ENCODE measurements at regions not wholly inside any gene's neighbourhood (a gene's known extent, or its start where the extent isn't known, plus 50 kb on each side); places are given as distances from the start of the nearest gene placed in this dataset.

- WGBS, 5 donors, result 81 to 93% (median 89%) methylated on average over 5 of the region's 5 CpGs
- Histone ChIP-seq H3K27me3 (no peaks in the 10 kb centered on the region), H3K4me1 (peaks cover 0 to 14% (median 0%) of the 10 kb centered on the region in 4 donors), H3K36me3 (no peaks in the 10 kb centered on the region), H3K9me3 (no peaks in the 10 kb centered on the region), H3K4me3 (no peak overlapping the region), H3K27ac (no peak overlapping the region)
- intact Hi-C loops (cut with DNase I; ENCODE audit: low total_unique reads), result no loop called here
- no peak for DNase-seq
- no peak for TF ChIP-seq CTCF (IDR thresholded peaks at IDR 0.05)
- no peak for TF ChIP-seq EP300 (IDR thresholded peaks at IDR 0.05)
- TF ChIP-seq POLR2A (IDR thresholded peaks at IDR 0.05), result no peak
- no peak for TF ChIP-seq POLR2AphosphoS5 (IDR thresholded peaks at IDR 0.05)
Measured at GRCh38 chr5:88937406-88937805, 54.4 kb upstream of the MEF2C start.

GRCh38 chr5:88934439-88934838, 51.5 kb upstream of the MEF2C start:
- no peak overlapping the region for H3K27ac ChIP-seq
- H3K27me3 ChIP-seq, result no peaks in the 10 kb centered on the region
- DNase-seq, result no peak
- WGBS, 5 donors, result 80 to 93% (median 91%) methylated on average over 3 of the region's 3 CpGs
- intact Hi-C loops (cut with DNase I; ENCODE audit: low total_unique reads), result no loop called here
- no peaks in the 10 kb centered on the region for H3K36me3 ChIP-seq
- peaks cover 0 to 5% (median 0%) of the 10 kb centered on the region in 4 donors for H3K4me1 ChIP-seq
- H3K4me3 ChIP-seq, result no peak overlapping the region
- no peak for TF ChIP-seq POLR2A (IDR thresholded peaks at IDR 0.05)
- no peak for TF ChIP-seq POLR2AphosphoS5 (IDR thresholded peaks at IDR 0.05)
- no peak for TF ChIP-seq EP300 (IDR thresholded peaks at IDR 0.05)
- TF ChIP-seq CTCF (IDR thresholded peaks at IDR 0.05), result no peak
- H3K9me3 ChIP-seq, result no peaks in the 10 kb centered on the region

Small RNAs in the stretch of these regions (small RNA-seq; reads per million reads assigned to genes)
- gene MIR3660, result 0 reads per million in 4 donors

All from stomach (tissue), 8 donors.